Astrocyte (in vitro differentiated cells and primary cell): ENCODE measurements at regions not wholly inside any gene's neighbourhood (a gene's known extent, or its start where the extent isn't known, plus 50 kb on each side); places are given as distances from the start of the nearest gene placed in this dataset.

Source experiments
- EZH2 ChIP-seq: IDR thresholded peaks from 2 replicates; pipeline ENCODE4 v1.6.1; 2012; ENCODE audit warnings: mild to moderate bottlenecking, low read length, inconsistent platforms; ENCODE audit not compliant: insufficient read depth
- TF ChIP-seq, protein P1 (sequence below): IDR thresholded peaks from 2 replicates; pipeline ENCODE4 v1.5.1; 2011; ENCODE audit warnings: low read depth, mild to moderate bottlenecking, inconsistent platforms, low read length, moderate library complexity; ENCODE audit not compliant: insufficient read depth

DNA sequence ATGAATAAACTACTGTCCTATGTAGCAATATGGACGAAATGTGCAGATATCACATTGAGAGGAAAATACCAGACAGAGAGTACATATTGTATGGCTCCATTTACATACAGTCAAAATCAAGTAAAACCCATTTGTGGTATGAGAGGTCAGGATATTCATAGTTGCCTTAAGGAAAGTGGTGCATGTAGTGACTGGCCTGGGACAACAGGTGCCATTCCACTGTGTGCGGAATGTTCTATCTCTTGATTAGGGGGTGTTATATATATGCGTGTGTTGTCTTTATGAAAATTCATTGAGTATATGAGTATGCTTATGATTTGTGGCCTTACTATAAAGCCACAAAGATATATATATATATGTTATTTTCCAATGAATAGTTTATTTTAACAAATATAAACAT is 964.0 kb downstream of the SORCS3 start:
- TF ChIP-seq, protein P1, sequence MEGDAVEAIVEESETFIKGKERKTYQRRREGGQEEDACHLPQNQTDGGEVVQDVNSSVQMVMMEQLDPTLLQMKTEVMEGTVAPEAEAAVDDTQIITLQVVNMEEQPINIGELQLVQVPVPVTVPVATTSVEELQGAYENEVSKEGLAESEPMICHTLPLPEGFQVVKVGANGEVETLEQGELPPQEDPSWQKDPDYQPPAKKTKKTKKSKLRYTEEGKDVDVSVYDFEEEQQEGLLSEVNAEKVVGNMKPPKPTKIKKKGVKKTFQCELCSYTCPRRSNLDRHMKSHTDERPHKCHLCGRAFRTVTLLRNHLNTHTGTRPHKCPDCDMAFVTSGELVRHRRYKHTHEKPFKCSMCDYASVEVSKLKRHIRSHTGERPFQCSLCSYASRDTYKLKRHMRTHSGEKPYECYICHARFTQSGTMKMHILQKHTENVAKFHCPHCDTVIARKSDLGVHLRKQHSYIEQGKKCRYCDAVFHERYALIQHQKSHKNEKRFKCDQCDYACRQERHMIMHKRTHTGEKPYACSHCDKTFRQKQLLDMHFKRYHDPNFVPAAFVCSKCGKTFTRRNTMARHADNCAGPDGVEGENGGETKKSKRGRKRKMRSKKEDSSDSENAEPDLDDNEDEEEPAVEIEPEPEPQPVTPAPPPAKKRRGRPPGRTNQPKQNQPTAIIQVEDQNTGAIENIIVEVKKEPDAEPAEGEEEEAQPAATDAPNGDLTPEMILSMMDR, result no peak
- TF ChIP-seq EZH2, result no peak
